ENCODE measurements at regions not wholly inside any gene's neighbourhood (a gene's known extent, or its start where the extent isn't known, plus 50 kb on each side); places are given as distances from the start of the nearest gene placed in this dataset.

- TF ChIP-seq ZNF513 (CRISPR knock-in tag; conservative IDR thresholded peaks at IDR 0.05) (no peak), ZNF317 (CRISPR knock-in tag; IDR thresholded peaks at IDR 0.05) (peak; percentile 47; the same call in 1 of the 2 replicates), NCOA1 (CRISPR knock-in tag; IDR thresholded peaks at IDR 0.05) (no peak), ZNF275 (CRISPR knock-in tag; IDR thresholded peaks at IDR 0.05; ENCODE audit: borderline replicate concordance) (no peak), ZNF678 (CRISPR knock-in tag; IDR thresholded peaks at IDR 0.05) (no peak), MXI1 (IDR thresholded peaks at IDR 0.05; ENCODE audit: borderline replicate concordance, low read depth, low read length) (no peak), TCF7 (IDR thresholded peaks at IDR 0.05; ENCODE audit: low read depth) (no peak), ZNF180 (CRISPR knock-in tag; IDR thresholded peaks at IDR 0.05; ENCODE audit: borderline replicate concordance, low read depth) (no peak)
- ChIA-PET POLR2A (no interaction called here), CTCF (ENCODE audit: low intra/inter-chr PET ratio, low total read pairs) (no interaction called here)
- FAIRE-seq (no peak), DNase-seq (ENCODE audit: low spot score) (no peak), ATAC-seq (no peak)
- intact Hi-C loops (cut with micrococcal nuclease; ENCODE audit: unreplicated experiment): no loop called here
- Histone ChIP-seq H3K9ac (ENCODE audit: insufficient read depth, low read depth, low read length) (no peak overlapping the region), H3K4me2 (ENCODE audit: low read depth, low read length) (no peak overlapping the region), H3K4me1 (ENCODE audit: insufficient read depth, low read length) (no peaks in the 10 kb centered on the region), H3K36me3 (replicated peaks in 1 of 2; ENCODE audit: control insufficient read depth in 1 of 2, insufficient read depth in 2 of 2, low read length in 2 of 2) (no peaks in the 10 kb centered on the region), H3K4me3 (replicated peaks in 1 of 3; ENCODE audit: insufficient read depth in 1 of 3, low read depth in 2 of 3, low read length in 3 of 3) (no peak overlapping the region), H2AFZ (ENCODE audit: low read length) (no peak overlapping the region), H3K27me3 (ENCODE audit: control insufficient read depth in 1 of 2, insufficient read depth in 2 of 2, low read length in 2 of 2) (no peaks in the 10 kb centered on the region), H3K27ac (ENCODE audit: extremely low read length, insufficient read depth, low read length) (no peak overlapping the region), H3K9me3 (ENCODE audit: low read length) (peaks cover 85% of the 10 kb centered on the region), H4K20me1 (ENCODE audit: insufficient read depth, low read length) (no peaks in the 10 kb centered on the region), H3K79me2 (ENCODE audit: insufficient read depth, low read length) (no peaks in the 10 kb centered on the region)
- WGBS (ENCODE audit: low lambda C conversion rate): 3% methylated on average over 1 of the region's 1 CpG
- no TSS peak for BruUV-seq (replicated peaks)
- in situ Hi-C loops (cut with HindIII; ENCODE audit: extremely low pct_ligation_motif_present, low pct_unique_long_range_greater_than_20kb): no loop called here
These were observed 156.2 kb upstream of the SEMA6D start for GRCh38 chr15:47561102-47561501.
